ENCODE measurements at regions not wholly inside any gene's neighbourhood (a gene's known extent, or its start where the extent isn't known, plus 50 kb on each side); places are given as distances from the start of the nearest gene placed in this dataset.

GRCh38 chr15:39052323-39052705, 487.7 kb upstream of the RASGRP1 start:
- DNase-seq = no peak

- no peak for DNase-seq
Observed at GRCh38 chr15:39053480-39053879, 488.9 kb upstream of the RASGRP1 start.

DNA sequence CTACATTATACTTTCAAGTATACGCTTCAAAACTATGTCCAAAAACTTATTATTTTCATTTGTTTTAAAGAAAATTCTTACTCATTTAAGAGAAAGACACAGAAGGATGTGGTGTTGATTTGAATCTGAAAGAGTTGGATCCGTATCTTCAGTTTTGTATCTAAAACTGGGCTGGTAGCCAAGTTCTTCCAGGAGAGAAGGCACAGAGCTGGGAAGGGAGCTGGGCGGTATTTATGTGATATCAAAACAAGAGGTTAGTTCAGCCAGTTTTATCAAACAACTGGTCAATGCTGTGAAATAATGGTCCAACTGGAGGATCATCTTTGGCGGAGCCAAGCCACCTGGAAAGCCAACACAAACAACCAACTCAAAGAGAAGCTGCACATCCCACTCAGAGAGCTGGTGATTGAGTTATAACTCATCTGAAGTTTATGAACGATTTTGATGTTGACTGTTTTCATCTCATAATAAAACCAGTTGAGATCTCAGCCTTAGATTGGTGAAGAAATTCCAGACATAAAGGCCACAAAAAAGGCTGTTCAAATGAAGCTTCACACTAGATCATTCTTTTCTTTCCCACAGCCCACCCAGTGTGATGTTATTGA, 489.6 kb upstream of the RASGRP1 start:
- DNase-seq = no peak

GRCh38 chr15:39056357-39056756, 491.7 kb upstream of the RASGRP1 start:
- DNase-seq = no peak

DNA sequence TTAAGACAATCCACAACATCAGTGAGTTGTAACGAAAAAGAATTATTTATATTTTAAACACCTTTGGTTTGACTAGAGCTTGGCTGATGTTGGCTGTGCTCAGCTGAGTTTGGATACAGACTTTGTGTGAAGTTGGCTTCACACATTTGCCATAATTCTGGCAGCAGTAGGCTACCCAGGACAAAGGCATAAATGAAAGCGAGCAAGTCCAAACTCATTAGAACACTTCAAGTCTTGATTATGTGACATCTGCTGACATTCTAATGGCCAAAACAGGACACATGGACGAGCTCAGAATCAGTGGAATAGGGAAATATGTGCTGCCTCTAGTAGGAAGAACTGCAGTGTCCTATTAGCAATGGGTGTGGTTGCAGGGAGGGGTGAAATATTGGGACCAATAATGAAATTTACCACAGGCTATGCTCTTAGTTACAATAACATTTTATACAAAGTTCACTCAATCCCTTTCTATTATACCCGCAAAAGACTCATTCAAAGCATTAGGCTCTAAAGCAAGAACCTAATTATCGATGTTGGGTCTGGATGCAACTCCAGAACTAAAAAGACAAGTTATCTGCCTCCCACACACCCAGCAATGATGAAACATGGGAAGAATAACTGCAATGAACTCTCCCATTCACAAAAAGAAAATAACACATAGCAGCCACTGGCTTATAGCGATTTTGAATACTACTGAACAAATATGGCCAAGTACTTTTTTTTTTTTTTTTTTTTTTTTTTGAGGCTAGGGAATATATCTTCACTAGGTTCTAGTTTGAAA, 493.9 kb upstream of the RASGRP1 start:
- DNase-seq = no peak

DNA sequence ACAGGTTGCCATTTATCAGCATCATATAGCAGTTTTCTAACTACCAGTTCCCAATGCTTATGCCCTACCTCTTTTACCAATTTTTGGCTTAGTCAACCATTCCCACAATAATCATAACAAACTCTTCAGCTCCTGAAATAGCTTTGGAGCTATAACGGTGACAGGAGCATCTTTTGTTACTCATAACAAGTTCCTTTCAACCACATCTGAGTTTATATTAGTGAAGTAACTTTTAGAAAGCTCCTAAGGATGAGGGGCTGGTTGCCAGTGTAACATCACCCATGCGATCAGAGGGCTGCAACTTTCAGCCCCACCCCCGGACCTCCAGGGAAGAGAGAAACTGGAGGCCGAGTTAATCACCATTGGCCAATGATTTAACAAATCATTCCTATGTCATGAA, 495.3 kb upstream of the RASGRP1 start:
- no peak for DNase-seq

GRCh38 chr15:39061952-39062464, 497.4 kb upstream of the RASGRP1 start:
- DNase-seq = no peak

DNA sequence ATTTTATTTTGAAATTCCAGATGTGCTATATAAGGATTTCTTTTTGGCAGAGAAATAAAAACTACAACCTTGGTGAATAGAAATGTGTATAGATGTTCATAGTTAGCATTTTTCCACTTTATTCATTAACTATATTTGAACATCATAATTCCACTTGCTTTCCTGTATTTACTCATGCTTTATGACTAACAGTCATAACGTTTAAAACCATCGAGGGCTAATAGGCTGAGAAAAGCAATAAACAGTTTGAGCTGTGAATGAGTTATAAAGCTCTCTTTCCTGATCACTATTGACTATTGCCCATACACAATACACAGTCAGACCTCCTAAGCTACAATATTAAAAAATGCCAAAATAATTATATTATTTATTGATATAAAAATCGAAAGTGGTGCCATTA, 502.1 kb upstream of the RASGRP1 start:
- DNase-seq = no peak

DNA sequence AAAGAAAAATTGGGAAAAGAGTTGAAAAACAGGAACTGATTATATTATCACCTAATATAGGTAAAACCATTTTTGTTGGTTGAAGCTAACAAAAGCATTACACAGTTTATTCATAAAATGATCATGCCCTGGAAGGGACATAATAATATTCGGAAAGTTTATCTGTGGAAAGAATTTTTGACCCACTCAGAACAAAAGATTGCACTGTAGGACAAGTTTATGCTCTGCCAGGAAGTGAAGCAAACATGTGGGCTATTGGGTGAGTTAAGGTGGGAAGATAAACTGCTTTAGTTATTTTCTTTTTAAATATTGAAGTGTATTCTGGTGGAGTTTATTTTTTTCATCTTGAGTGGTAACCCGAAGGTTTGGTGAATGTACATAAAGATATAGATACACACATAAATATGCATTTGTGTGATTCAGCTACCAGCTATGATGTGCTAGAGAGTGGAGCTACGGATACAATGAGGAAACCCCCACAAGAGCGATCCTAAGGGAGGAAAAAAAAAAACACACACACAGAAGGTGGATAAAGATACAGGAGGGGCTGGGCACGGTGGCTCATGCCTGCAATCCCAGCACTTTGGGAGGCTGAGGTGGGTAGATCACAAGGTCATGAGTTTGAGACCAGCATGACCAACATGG, 506.4 kb upstream of the THBS1 start:
- no peak for DNase-seq

DNA sequence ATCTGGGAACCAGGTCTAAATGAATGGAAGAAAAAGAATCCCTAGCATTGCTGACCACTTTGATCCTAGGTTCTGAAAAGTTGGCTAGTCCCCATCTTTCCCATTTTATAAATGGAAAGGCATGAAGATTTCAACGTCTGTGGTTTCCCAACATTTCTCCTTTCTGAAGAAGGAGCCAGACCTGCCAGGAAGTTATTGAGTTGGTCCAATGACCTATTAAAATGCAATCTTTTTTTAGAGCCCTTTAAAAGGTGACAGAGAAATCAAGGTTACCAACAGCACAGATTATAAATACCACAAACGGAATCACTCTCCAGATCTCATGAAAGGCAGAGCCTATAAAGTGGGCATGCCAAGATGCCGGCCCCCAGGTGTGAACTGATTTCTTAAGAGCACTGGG, 505.6 kb upstream of the THBS1 start:
- no peak for DNase-seq

- no peak for DNase-seq
Observed at GRCh38 chr15:39075756-39076341, 505.0 kb upstream of the THBS1 start.

- no peak for DNase-seq
Observed at GRCh38 chr15:39078026-39078425, 502.9 kb upstream of the THBS1 start.

DNA sequence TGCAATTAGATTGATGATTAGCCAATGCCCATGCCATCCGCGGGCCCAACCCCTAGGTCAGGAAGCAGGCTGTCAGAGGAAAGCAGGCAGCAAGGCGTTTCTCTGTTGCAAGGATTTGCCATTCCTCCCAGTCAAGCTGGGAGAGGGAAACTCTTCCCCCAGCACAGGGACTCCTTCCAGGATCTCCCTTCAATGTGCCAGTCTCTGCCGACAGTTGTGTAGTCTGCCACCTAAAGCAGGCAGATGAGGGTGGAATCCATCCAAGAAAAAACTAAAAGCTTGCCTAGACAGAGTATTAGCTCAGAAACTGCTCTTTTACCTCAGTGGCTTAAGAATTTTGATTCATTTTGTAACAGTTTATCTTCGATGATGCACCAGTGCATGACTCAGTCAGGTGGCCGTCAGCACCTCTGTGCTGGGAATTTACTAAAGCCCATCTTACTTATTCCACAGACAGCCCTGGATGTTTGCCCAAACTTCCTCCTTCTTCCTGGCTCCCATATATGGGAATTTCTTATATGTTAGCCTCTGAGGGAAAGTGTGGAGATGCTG, 501.5 kb upstream of the THBS1 start:
- no peak for DNase-seq

- DNase-seq = no peak
Observed at GRCh38 chr15:39083213-39083612, 497.7 kb upstream of the THBS1 start.

GRCh38 chr15:39084674-39085530, 496.0 kb upstream of the THBS1 start:
- no peak for DNase-seq

DNA sequence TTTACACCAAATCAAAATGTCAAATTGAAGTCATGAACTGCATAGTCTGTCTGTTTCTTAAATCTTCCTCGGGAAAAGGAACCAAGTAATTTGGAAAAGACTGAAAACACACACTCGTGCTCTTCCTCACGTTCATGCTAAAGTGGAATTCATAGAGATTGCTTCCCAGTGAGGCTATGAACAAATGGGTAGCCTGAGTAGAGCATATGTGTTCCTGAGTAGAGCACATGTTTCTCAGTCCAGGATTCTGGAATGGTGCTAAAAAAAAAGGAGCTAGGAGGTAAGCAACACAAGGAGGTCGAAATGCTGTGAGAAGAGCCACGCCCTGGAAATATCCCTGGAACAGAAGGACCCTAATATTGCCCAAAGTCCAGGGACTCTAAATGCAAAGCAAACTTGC, 494.2 kb upstream of the THBS1 start:
- DNase-seq = no peak

DNA sequence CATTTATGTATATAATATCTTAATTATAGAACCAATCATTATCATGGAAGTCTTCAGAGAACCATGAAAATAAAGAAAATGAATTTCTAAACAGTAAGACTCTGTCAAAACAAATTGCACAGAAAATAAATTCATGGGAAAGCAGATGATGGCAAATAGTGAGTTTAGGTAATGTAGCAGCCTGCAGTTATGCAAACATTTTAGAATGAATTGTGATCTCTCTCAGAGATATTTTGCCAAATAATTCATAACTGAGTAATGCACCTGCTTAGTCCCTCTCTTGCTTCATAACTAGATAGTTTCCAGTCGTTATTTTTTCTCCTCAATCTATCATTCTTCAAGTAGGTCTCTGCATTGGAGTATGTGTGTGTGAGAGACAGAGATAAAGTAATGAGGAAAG, 492.7 kb upstream of the THBS1 start:
- DNase-seq = no peak

GRCh38 chr15:39092354-39092753, 488.5 kb upstream of the THBS1 start:
- DNase-seq = no peak

GRCh38 chr15:39092761-39093160, 488.1 kb upstream of the THBS1 start:
- DNase-seq = no peak

DNA sequence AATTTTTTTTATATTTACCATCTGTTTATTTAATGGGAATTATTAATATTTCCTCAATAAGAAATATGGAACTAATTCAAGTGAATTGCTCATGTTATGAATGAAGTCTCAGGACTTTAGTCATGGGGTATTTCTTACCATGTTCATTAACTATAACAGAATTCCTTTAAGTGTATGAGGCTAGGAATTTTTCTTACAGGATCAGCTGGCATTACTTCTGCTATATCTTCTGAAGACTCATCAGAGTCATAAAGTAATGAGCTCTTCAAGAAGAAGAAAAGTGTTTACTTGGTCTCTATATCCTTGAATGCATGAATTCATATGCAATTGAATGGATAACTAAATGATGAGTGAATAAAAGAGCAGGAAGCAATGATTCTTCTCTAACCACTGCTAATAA, 486.8 kb upstream of the THBS1 start:
- DNase-seq = no peak

- no peak for DNase-seq
Observed at GRCh38 chr15:39095218-39095879, 485.5 kb upstream of the THBS1 start.
